SH-SY5Y (cell line): ENCODE measurements at regions not wholly inside any gene's neighbourhood (a gene's known extent, or its start where the extent isn't known, plus 50 kb on each side); places are given as distances from the start of the nearest gene placed in this dataset.

ENCODE experiments used
- GATA2 ChIP-seq: IDR thresholded peaks from 2 replicates; pipeline ENCODE4 v1.6.1; 2011; ENCODE audit warnings: mild to moderate bottlenecking, low read depth, low read length
- GATA3 ChIP-seq: IDR thresholded peaks from 2 replicates; pipeline ENCODE4 v1.6.1; 2011; ENCODE audit warnings: low read depth, mild to moderate bottlenecking, low read length, moderate library complexity

GRCh38 chr2:120524174-120524573, 178.2 kb downstream of the INHBB start:
- TF ChIP-seq GATA3: no peak
- TF ChIP-seq GATA2: no peak

DNA sequence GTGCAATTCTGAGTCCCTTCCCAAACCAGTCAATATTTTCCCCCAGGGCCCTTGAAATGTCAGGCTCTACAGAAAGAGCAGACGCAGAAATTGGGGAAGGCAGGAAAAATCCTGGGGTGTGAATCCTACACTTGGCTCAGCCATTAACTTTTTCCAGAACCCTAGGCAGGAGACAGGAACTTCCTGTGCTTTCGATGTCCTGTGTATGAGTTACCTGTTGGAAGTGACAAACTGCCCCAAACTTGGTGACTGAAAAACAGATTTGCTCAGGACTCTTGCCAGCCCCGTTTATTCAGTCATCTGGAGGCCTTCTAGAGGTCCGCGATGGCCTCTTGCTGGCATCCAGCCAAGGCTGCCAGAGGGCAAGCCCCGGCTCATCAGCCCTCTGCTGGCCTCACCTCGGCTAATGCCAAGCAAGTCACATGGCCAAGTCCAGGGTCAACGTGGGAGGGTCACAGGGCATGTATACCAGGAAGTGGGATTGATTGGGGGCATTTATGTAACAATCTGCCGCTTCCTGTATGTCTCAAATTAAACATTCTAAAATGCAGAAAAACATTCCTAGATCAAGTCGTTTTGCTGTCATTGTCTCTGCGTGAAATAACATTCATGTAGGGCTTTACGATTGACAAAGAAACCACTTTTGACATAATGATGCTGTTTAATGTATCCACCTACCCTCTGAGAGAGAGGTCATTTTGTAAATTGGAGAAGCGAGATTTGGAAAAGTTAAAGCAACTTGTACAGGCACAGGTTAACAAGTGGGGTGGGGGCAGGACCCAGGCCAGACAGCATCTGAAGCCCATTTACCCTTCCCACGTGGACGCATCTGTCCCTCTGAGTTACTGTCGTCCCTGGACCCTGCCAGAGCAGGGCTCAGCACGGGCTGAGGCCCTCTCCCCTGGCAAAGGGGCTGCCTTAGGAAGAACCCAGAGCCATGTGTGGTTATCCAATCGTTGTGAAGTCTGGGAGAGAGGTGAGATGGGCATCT, 179.4 kb downstream of the INHBB start:
- TF ChIP-seq GATA3 (no peak), GATA2 (no peak)

DNA sequence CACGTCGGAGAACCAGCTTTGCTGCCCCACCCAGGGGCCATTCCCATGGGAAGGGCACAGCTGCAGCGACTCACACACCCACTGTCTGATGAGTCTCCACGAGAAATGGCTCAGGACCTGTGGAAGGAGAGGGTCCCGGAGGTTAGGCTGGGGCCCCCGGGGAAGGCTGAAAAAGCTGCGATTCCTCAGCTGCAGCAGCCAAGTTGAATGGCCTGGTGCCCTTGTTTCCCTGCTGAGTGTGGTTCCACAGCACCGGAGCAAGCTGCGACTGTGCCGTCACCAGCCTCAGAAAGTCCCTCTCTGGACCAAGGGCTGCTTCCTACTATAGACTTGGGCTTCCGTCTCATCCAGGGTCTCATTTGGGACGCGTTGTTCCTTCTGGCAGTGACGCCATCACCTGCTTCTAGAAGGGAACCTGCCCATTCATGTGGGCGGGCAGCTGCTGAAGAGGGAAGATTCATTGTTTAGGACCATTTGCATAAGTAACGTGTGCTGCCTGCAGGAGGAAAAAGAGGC, 180.2 kb downstream of the INHBB start:
- TF ChIP-seq GATA3 (no peak), GATA2 (no peak)

GRCh38 chr2:120526997-120527945, 181.3 kb downstream of the INHBB start:
- no peak for TF ChIP-seq GATA2
- TF ChIP-seq GATA3: no peak

GRCh38 chr2:120528051-120528692, 182.2 kb downstream of the INHBB start:
- no peak for TF ChIP-seq GATA2
- TF ChIP-seq GATA3: no peak

- TF ChIP-seq GATA2 (no peak), GATA3 (no peak)
These were observed 182.7 kb downstream of the INHBB start for GRCh38 chr2:120528693-120529076.

DNA sequence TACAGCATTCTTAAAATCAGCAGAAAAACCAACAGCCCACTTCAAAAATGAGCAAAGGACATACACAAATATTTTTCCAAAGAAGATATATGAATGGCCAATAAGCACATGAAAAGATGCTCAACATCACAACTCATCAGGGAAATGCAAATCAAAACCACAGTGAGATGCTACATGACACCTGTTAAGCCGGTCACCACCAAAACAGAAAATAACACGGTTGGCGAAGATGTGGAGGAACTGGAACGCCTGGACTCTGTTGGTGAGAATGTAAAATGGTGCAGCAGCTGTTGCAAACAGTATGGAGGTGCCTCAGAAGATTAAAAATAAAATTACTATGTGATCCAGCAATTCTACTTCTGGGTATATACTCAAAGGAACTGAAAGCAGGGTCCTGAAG, 184.8 kb downstream of the INHBB start:
- no peak for TF ChIP-seq GATA3
- TF ChIP-seq GATA2: no peak

GRCh38 chr2:120531365-120531764, 185.4 kb downstream of the INHBB start:
- TF ChIP-seq GATA3 (no peak), GATA2 (no peak)

- TF ChIP-seq GATA2 (no peak), GATA3 (no peak)
These were observed 186.1 kb downstream of the INHBB start for GRCh38 chr2:120531863-120532600.

DNA sequence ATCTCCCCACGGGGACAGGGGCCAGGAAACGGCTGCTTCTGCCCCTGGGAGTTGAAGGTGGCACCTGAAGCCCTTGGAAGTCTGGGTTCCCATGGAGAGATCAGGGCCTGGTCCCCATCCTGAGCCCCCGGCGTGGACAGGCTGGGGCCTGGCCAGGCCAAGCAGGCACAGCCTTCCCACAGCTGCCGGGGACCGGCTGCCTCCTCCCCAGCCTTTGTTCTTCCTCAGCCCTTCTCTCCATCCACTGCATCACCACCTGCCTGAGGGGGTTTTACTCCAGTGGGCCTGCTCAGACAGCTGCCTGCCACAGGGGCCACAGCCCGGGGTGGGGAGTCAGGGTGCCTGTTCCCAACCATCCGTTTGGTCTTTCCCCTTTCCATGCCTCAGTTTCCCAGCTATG, 187.7 kb downstream of the INHBB start:
- TF ChIP-seq GATA2 (no peak), GATA3 (no peak)

DNA sequence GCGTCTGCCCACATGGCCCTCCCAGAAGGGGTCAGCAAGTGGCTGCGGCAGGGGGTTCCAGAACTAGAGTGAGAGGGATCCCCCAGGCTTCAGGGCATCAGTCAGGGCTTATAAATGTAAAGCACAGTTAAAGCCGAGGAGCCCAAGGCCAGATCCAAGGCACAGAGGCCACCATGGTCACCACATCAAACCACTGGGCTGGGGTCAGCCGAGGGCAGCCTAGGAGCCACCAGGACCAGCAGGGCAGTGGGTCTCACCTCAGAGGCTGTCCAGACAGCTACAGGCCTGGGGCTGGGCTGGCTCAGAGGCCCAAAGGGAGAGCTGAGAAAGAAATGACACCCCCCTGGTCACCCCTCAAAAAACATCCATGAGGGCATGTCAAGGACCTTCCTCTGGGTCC, 188.5 kb downstream of the INHBB start:
- TF ChIP-seq GATA2 (no peak), GATA3 (no peak)

DNA sequence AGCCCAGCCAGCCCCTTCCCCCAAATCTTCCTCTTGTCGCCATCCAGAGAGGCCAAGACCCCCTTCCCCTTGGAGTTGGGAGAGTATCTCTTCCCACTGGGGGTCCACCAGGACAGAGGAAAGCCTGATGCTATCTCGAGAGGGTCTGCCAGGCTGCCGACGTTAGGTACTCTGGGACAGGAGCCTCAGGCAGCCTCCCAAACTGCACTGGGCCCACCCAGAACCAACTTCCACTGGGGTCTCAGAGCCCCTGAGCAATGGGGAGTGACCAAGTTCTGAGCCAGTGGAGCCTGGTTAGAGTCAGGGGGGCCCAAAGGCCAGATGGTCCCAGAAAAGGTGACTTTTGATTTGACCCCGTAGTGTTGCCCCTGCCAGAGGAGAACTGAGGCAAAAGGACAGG, 189.1 kb downstream of the INHBB start:
- TF ChIP-seq GATA3 (no peak), GATA2 (no peak)

DNA sequence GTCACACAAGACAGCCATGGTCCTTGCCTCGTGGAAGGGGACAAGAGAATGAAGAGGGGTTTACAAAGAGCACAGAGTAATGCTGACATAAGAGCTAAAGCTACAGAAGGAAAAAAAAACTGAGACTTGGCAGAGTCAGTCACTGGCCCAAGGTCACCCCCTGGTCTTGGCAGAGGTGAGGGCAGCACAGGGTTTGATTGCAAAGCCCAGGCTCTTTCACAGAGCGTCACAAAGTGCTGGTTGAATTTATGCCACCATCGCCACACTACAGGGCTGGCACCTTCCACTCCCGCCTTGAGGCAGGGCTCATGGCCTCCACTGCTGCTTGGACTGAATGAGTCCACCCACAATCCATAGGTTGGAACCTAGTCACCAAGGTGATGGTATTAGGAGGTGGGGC, 190.2 kb downstream of the INHBB start:
- no peak for TF ChIP-seq GATA3
- no peak for TF ChIP-seq GATA2
